AG20443 (cell line): ENCODE measurements at regions not wholly inside any gene's neighbourhood (a gene's known extent, or its start where the extent isn't known, plus 50 kb on each side); places are given as distances from the start of the nearest gene placed in this dataset.

Source experiments
- DNase-seq: peaks from one replicate; pipeline ENCODE4 v3.0.0; 2012; ENCODE audit warnings: low spot score, mixed read lengths

DNA sequence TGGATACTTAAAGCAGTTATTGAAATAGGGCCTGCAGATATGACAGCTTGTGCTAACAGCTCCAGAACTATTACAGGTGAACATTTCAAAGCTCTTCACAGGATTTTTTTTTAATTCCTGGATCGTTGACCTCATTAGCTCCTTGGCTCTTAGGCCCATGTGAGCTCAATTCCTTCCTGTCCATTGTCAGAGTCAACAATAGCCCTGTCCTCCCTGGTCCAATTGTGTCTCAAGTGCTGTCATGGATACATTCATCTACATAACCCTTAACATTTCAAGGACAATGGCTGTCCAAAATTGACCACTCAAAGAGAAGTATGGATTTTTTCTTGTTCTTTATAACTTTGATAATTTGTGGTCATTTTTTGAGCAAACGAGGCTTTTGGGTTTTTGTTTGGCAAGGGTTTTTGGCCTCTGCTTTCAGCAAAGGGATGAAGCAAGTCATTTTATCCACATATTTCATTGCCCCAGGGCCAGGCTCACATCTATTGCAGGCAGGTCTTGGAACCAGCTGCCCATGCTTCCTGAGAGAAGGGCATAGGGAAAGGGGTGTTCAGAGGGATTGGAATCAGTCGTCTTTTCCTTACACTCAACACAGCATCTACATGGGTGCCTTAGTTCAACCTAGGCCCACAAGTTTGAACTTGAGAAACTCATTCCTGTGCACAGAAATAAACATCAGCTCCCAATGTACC lies 282.1 kb downstream of the TPBG start:
- DNase-seq, result no peak

DNA sequence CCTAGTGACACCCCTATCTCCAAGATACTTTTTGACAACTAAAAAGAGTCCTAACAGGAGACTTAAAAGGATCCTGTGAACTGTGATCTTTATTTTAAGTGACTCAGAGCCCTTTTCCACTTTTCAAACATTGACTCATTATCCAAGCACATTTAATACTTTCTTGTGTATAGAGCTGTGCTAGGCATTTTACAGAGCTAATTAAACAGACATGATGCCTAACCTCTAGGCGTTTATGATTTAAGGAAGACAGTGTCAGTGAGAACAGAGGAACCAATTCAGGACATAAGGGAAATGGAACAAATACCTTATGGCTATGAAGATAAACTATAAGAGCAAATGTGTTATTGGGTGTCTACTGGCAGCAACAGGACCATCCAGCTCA lies 282.6 kb downstream of the TPBG start:
- no peak for DNase-seq

DNA sequence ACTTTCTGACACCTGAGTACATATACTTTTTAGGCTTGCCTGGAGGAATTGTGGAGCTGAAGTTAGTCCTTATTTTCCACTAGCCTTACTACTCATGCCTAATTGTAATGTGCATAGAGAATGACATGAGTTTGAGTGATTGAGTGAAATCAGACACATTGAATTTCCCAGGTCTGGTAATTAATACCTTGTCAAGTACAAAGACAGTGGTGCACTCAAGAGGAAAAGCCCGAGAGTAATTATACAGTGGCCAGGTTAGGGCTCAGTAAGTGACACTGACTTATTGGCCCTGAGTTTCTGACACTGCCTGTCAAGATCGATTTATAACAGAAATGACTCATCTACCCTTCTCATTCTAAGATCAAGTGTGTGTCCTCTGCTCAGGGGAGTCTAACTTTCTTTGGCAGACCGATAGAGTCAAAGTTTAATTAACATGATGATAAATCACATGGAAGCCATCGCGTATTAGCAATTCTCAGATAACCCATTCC lies 288.3 kb downstream of the TPBG start:
- DNase-seq, result no peak

DNA sequence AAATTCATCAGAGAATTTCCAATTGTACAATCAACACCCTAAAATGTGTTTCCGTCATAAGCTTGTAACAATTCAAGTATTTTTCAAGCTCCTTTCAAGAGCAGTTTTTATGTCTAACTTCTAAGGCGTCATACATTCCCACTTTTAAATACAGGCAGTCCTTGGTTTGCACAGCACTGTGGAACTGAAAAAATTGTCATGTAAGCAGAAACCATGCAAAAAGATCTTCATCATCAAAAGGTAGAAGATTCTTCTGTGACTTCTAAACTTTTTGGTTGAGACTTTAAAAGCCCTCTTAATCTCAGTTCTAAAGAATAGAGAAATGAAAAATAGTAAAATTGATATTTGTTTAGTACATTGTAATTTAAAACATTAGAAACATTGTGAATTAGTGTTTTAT lies 315.6 kb downstream of the TPBG start:
- DNase-seq, result no peak

DNA sequence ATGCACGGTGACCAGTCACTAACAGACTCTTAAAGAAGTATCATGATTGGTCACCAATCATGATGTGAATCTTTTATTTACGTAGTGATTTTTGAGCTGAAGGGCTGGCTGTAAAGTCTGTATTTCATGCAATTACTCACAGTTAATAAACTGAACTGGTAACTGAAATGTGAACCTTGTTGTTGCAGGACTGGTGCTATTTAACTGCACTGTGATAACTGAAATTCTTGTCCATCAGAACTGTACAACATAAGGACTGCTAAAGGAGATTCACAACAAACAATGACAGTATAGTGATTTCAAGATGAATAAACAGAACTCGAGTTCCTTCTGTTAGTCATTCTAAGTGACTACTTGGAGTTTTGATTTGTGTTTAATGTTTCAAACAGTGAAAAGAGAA lies 316.6 kb downstream of the TPBG start:
- DNase-seq, result no peak

DNA sequence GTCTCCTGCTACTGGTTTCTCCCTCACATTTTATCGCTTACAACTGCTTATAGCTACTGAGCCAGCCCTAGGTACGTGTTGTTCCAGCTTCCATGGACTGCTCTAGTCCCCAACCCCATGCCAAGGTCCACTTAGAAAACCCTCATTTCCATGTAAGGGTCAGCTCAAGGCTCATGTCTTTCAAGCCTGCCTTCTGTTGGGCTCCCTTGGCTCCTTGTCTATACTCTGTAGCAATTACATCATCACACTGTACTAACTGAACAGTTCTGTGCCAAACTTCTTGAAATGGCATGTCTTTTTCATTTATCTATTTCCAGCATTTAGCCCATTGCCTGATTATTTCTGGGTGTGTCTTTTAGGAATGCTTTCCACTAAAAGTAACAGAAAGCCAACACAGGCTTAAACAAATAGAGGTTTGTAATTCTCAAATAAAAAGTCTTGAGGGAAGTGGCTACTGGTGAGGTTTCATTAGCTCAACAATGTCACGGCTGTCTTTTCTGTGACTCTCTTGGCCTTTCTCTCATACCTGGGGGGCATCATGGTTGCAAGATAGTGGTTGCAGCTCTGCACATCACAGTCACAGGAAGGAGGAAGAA lies 317.6 kb downstream of the TPBG start:
- DNase-seq, result no peak

DNA sequence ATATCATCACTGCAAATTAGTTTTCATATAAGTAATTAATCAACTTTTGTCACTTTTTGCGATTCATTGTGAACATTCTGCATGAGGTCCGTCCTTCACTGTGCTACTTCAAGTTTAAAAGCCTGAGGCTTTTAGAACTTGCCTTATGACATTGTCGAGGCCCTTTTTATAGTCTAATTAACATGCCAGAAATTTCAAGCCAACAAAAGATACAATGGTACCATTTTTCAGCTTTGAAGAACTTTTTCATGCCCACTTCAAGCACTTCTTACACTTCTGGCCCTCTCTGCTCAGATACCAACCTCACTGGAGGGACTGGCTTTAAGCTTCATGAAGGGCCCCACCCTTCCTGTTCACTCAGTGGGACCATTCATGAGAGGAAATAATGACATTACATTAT lies 323.1 kb downstream of the TPBG start:
- no peak for DNase-seq

DNA sequence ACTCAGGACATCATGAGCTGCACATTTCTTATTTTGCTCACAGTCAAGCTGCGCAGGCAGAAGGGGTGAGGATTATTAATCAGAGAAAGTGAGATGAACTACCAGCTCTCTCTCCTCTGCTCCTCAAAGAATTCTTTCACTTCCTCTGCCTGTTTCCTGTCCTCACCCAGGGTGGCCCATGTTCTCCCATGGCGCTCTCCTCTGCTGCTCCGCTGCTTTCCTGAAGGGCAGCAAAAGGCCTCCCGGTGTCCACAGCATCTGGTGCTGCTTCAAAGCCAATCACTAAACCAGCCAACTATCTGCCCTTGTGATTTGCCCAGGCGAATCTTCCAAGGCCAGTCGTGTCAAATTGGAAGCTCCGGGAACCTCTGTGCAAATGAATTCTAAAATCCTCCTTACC lies 324.2 kb downstream of the TPBG start:
- DNase-seq, result no peak

DNA sequence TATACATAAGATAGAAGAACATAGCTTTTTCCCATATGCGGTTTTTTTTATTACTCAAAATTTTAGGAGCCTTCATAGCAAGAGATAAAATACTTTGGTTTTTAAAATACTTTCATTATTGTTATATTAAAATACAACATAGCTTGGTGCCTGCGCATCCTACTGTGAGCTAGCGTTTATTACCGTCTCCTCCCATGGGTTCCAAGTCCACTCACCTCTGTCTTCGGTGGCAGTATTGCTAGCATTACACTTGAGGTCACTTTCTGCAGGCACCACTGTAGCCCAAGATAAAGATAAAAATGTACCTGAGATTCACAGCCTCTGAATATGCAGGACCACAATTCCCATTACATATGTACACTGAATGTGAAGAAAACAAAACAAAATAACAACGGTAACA lies 326.7 kb downstream of the TPBG start:
- DNase-seq, result no peak

DNA sequence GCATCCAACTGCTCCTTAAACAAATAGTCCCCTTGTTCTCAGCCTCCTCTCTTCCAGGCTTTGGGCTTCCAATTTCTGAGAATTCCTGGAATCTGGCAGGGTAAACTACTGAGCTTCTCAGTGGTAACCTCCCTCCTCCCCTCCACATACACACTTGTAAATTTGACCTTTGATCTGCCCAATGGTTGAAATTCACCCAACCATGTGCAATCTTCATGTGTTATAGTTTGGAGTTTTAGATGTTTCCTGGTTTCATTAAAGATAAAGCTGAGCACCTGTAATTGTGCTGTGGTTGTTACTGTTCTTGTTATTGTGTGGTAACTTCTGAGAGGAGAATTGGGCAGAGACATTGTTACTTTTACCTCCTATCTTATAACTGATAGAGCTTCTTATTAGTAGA lies 328.4 kb downstream of the TPBG start:
- no peak for DNase-seq

DNA sequence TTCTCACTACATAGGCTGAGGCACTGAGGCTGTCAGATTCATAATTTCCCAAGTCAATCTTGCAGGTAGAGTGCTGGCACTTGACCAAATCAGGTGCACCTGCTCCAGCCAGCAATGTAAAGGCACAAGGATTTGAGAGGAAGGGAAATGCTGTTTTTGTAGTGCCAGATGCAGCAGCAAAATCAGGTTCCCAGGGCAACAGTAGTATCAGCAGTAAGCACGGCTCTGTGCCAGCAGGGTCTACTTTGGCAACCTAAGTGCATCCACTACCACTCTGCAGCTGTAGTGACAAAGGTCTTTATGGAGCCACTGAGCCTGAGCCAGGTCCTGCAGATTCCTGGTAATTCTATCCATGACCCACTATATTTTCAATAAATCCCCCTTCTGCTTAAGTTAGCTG lies 329.5 kb downstream of the TPBG start:
- no peak for DNase-seq

DNA sequence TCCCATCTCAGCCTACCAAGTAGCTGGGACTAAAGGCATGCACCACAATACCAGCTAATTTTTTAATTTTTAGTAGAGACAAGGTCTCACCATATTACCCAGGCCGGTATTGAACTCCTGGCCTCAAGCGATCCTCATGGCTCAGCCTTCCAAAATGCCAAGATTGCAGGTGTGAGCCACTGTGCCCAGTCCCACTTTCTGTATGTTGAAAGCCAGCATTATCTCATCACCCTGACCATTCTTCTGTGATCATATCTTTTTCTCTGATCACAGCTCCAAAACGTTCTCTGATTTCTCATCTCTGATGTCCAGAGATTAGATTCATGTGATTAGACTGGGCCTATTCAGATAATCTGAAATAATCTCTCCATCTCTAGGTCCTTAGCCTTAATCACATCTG lies 337.7 kb downstream of the TPBG start:
- no peak for DNase-seq

DNA sequence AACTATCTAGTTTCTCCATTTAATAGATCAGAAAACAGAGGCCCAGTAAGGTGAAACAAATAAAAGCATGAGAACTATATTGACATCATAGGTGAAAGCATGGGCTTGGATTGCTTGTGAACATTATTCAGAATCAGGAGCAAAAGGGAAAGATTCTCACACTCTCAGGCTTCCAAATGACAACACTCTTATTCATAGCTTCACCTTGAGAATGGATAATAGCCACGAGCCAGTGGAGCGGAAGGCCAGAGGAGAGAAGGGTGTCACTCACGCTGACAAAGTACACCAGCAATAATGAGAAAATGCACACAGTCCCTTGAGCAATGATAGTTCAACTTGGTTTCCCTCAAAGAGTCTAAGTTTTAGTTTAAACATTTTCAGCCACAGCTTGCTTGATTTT lies 339.0 kb downstream of the TPBG start:
- DNase-seq, result no peak

DNA sequence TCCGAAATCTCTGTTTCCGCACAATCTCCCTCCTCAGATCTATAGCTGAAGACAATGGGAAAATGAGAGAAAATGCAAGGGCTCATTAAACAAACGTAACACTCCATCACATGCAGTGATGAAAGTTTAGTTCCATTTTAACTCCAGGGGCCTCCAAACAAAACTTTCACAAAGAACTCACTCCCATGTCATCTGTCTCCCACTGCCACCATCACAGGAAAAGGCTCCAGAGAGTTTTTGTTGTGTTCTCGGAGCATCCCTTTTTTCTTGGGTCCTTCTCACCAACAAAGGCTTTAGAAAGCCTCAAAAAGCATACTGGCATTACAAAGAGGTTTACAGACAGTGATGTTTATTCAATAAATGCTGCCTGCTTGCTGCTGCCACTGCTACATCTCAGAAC lies 339.6 kb downstream of the TPBG start:
- no peak for DNase-seq

DNA sequence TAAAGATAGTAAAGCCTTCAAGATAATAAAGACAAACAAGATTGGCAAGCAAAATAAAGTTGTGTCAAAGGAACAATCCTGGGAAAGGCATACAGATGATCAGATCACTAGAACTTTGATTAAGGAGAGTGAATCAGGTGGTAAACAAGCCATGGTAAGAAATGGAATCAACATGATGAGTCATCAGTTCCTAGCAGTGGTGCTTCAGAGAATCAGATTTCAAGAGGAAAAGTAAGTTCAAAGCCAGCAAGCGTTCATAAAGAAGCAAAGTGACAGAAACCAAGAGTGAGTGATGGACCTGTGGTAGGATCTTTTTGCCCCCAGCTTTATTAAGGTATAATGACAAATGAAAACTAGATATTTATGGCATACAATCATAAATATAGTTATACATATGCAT lies 340.4 kb downstream of the TPBG start:
- no peak for DNase-seq

DNA sequence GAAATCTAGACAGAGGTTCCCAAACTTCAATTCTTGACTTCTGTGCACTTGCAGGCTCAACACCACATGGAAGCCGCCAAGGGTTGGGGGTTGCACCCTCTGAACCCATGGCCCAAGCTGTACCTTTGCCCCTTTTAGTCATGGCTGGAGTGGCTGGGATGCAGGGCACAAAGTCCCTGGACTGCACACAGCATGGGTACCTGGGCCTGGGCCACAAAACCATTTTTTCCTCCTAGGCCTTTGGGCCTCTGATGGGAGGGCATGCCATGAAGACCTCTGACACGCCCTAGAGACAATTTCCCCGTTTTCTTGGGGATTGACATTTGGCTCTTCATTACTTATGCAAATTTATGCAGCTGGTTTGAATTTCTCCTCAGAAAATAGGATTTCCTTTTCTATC lies 342.0 kb downstream of the TPBG start:
- no peak for DNase-seq

DNA sequence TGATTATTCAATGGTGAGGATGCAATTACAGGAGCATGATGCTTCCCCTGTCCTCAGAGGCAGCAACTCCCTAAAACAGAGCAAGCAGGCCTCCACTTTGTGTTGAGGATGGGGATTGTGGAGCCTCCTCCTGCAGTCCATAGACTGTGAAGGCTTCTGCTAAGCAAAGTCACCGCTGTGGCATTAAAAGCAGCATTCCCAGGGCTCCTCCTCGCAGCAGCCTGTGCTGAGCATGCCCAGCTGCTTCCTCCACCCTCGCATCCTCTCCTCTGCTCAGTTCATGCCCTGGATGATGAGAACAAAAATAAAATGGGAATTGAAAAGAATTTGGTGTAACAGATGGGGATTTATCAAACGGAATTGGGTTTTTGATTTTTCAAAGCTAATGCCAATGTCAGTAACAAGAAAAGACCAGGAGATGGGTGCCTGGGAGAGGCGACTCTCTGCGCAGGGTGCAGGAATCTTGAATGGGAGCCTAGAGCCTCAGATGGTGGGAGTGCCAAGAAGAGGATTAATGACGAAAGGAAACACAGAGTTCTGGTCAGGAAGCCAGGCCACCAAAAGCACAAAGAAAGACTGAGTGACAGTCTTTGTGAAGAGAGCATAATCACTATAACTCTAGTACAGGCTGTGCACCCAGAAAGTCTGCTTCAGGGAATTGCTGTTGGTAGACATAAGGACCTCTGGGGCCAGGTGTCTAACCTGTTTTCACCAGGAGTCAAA lies 347.6 kb downstream of the TPBG start:
- peak; percentile 52 for DNase-seq

DNA sequence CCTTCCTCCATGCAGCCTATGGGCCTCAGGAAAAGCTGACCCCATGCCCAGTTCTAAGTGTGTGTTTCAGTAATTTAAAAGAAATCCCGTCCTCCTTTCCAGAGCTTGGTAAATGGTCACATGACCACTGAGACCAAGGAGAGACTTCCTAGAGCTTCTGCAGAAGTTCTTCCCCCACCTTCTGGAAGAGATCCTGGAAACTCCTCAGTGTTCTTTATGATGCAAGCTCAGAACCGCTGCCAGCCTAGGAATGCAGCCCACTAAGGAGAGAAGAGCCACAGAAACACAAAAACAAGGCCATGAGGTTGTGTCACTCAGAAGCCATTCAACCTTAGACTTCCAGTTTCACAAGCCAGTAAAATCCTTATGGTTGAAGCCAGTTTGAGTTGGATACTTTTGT lies 348.4 kb downstream of the TPBG start:
- peak; percentile 63 for DNase-seq

DNA sequence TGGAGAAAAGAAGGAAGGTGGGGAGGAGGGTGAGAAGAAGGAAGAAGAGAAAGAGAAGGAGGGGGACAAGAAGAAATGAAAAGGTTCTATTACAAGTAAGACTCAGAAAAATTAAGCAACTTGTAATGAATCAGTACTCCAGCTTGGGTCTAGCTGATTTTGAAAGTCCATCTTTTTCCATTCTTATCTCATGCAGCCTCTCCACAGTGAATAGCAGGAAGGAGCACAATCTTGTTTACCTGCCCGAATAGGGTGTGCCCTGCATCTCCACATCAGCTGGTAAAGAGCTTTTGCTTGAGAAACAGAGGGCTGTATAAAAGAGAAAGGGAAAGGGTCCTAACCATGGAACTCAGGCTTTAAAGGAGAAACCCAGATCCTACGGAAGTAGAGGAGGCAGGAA lies 348.8 kb downstream of the TPBG start:
- no peak for DNase-seq

DNA sequence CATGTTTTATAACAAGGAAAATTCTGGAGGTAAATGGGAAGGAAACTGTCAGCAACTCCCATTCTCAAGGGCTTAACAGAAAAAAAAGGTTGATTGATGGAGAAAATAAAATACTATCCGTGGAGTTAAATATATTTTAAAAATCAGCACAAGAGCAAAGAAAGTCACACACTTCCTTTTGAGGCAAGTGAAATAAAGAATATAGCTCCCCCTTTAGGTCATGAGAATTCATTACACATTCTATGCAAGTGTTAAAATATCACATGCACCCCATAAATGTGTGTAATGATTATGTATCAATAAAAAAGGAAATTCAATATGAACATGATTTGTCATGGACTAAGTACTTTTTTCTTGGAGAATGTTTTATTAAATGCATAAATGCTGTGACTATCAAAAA lies 349.2 kb downstream of the TPBG start:
- no peak for DNase-seq

DNA sequence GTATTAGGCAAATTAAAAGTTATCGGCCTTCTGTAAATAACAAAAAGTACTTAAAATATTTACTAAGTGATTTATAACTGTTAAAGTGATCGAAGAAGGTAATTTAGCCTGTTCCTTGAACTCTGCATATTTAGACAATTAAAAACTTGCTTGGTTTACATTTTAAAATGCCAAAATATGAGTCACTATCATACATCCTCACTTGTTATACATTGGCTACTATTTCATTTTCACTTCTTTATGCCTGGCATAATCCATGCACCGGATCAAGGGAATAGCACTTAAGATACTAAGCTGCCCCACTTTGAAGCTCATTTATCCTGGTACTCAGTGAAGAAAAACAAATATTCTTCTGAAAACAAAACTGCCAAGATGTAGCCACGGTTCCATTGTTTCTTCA lies 344.6 kb downstream of the UBE3D start:
- no peak for DNase-seq

DNA sequence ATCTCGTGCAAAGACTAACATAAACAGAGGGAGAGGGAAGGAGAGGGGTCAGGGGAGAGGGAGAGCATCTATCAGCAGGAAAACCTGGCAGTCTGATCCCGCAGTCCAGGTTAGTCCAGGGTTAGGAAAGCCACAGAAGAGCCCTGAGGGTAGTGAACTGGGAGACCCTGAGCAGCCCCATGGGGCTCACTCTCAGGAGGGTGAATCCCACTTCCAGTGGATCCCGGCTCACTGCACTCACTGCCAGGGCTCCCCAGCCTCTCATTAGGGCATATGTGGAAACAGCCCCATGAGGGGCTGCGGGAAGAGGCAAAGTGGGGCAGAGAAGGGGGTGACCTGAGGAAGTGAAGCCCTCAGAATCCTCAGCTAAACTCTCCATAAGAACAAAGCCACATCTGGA lies 329.9 kb downstream of the UBE3D start:
- DNase-seq, result no peak

DNA sequence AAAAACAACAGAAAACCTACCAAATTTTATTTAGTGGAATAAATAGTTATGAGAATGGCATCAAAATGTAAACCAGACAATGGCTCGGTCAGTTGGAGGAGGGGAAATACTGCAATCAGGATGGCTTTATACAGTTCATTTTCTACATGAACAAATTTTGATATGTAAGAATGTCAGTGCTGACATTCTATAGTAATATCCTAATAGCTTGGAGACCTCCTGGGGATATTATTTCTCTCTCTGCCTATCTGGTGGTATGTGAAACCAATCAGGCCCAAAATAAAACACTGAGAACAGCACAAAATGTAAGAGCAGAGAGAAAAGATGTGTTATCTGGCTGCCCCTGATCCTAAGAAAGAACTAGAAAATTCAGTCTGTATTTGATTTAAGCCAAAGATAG lies 327.7 kb downstream of the UBE3D start:
- DNase-seq, result no peak

DNA sequence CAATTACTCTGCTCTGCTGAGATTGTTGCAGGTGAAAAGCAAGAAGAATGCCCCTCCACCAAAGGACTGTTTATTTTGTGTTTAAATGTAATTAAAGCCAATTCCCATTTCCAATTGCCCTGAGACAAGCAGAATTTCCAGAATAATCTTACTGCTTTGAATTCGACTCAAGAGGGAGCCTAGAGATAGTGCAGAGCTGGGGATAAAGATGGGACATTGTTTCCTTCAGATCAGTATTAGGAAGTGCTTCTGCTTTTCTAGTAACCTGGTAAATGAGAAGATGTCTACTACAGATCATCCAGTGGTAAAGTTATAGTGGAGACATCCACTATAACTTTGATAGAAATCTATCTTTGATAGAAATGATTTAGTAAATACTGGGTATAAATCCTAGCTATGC lies 326.9 kb downstream of the UBE3D start:
- no peak for DNase-seq
